NCI-H1105 (cell line): ENCODE measurements at regions not wholly inside any gene's neighbourhood (a gene's known extent, or its start where the extent isn't known, plus 50 kb on each side); places are given as distances from the start of the nearest gene placed in this dataset.

Experiments used
- DNase-seq: peaks from one replicate; lab custom pipeline; 2025; lab: John Stamatoyannopoulos, UW

- DNase-seq: no peak
These were observed 561.2 kb upstream of the SLITRK1 start for GRCh38 chr13:84443463-84443862.

GRCh38 chr13:84439108-84439507, 556.8 kb upstream of the SLITRK1 start:
- no peak for DNase-seq

- no peak for DNase-seq
These were observed 550.8 kb upstream of the SLITRK1 start for GRCh38 chr13:84433024-84433423.

- no peak for DNase-seq
These were observed 549.4 kb upstream of the SLITRK1 start for GRCh38 chr13:84431646-84432045.

GRCh38 chr13:84430446-84430845, 548.2 kb upstream of the SLITRK1 start:
- DNase-seq: no peak

GRCh38 chr13:84430015-84430414, 547.7 kb upstream of the SLITRK1 start:
- DNase-seq: no peak

- DNase-seq: no peak
These were observed 535.8 kb upstream of the SLITRK1 start for GRCh38 chr13:84418041-84418440.

- no peak for DNase-seq
These were observed 535.1 kb upstream of the SLITRK1 start for GRCh38 chr13:84417416-84417815.

GRCh38 chr13:84413016-84413415, 530.7 kb upstream of the SLITRK1 start:
- no peak for DNase-seq

- DNase-seq: no peak
These were observed 523.0 kb upstream of the SLITRK1 start for GRCh38 chr13:84405286-84405685.

- DNase-seq: no peak
These were observed 518.4 kb upstream of the SLITRK1 start for GRCh38 chr13:84400706-84401105.

- DNase-seq: no peak
These were observed 517.2 kb upstream of the SLITRK1 start for GRCh38 chr13:84399320-84400085.

- no peak for DNase-seq
These were observed 511.8 kb upstream of the SLITRK1 start for GRCh38 chr13:84393981-84394625.

GRCh38 chr13:84380866-84381265, 498.6 kb upstream of the SLITRK1 start:
- no peak for DNase-seq

GRCh38 chr13:84377106-84377505, 494.8 kb upstream of the SLITRK1 start:
- no peak for DNase-seq

- DNase-seq: no peak
These were observed 484.2 kb upstream of the SLITRK1 start for GRCh38 chr13:84366506-84366905.

GRCh38 chr13:84362777-84363176, 480.5 kb upstream of the SLITRK1 start:
- no peak for DNase-seq

- DNase-seq: no peak
These were observed 478.5 kb upstream of the SLITRK1 start for GRCh38 chr13:84360822-84361221.

- DNase-seq: no peak
These were observed 476.3 kb upstream of the SLITRK1 start for GRCh38 chr13:84358601-84359000.

GRCh38 chr13:84352946-84353345, 470.7 kb upstream of the SLITRK1 start:
- DNase-seq: no peak

GRCh38 chr13:84339456-84339855, 457.2 kb upstream of the SLITRK1 start:
- DNase-seq: no peak

GRCh38 chr13:84332346-84332745, 450.1 kb upstream of the SLITRK1 start:
- DNase-seq: no peak

GRCh38 chr13:84315527-84315926, 433.3 kb upstream of the SLITRK1 start:
- no peak for DNase-seq

GRCh38 chr13:84303035-84303434, 420.8 kb upstream of the SLITRK1 start:
- DNase-seq: no peak
